D721Med (cell line): ENCODE measurements at regions not wholly inside any gene's neighbourhood (a gene's known extent, or its start where the extent isn't known, plus 50 kb on each side); places are given as distances from the start of the nearest gene placed in this dataset.
A peak's percentile ranks its signal among the peaks of the same experiment; 100 is the strongest.

ENCODE experiments used
- DNase-seq: peaks from one replicate; pipeline ENCODE4 v3.0.0; 2011; ENCODE audit warnings: low spot score; ENCODE audit not compliant: insufficient read length
- FAIRE-seq: peaks from 2 replicates; lab custom pipeline; 2011; peaks lifted over from hg19 to GRCh38; lab: Jason Lieb, UNC
- TF ChIP-seq, protein P1 (sequence below): IDR thresholded peaks from 2 replicates; pipeline ENCODE4 v1.5.1; 2012; ENCODE audit warnings: mild to moderate bottlenecking, control low read depth; ENCODE audit not compliant: insufficient read depth; ENCODE audit errors: missing control alignments

DNA sequence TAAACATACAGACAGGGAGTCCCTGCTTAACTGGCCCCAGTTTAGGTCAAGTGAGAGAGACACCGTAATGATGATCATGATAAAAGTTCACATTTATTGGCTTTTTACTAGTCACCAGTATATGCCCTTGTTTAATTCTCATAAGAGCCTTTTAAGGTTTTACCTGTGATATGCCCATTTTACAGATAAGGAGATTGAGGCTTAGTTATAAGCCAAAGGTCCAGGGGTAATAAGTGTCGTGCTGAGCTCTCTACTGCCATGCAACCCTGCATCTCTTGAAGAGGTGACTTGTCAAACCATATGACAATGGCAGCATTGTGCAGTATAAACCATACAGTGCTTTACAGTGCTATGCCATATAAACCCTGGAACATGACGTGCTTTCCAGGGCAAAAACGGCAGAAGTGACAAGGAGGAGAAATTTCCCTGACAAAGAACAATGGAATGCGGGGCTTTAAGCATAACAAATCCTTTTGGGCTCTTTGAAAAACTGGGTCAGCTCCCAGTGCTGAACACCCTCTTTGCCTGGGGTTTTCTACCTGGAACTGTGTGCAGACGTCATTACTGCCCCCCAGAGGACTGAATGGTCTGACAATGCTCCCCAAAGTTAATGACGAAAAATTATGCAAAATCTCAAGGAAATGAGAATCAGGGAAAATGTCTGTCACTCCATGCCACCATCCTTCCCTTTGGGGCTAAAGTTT lies 59.7 kb upstream of the C14orf132 start:
- DNase-seq (no peak), FAIRE-seq (no peak)
- TF ChIP-seq, protein P1, sequence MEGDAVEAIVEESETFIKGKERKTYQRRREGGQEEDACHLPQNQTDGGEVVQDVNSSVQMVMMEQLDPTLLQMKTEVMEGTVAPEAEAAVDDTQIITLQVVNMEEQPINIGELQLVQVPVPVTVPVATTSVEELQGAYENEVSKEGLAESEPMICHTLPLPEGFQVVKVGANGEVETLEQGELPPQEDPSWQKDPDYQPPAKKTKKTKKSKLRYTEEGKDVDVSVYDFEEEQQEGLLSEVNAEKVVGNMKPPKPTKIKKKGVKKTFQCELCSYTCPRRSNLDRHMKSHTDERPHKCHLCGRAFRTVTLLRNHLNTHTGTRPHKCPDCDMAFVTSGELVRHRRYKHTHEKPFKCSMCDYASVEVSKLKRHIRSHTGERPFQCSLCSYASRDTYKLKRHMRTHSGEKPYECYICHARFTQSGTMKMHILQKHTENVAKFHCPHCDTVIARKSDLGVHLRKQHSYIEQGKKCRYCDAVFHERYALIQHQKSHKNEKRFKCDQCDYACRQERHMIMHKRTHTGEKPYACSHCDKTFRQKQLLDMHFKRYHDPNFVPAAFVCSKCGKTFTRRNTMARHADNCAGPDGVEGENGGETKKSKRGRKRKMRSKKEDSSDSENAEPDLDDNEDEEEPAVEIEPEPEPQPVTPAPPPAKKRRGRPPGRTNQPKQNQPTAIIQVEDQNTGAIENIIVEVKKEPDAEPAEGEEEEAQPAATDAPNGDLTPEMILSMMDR = peak; percentile 23

DNA sequence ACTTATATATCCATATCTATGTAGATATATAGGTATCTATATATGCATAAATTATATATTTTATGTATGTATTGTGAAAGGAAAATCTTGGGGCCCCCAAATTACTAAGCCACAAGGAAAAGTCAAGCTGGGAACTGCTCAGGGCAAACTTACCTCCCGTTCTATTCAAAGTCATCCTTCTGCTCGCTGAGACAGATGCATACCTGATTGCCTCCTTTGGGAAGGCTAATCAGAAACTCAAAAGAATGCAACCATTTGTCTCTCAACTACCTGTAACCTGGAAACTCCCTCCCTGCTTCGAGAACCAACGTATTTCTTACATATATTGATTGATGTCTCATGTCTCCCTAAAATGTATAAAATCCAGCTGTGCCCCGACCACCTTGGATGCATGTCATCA lies 58.8 kb upstream of the C14orf132 start:
- FAIRE-seq = no peak
- no peak for DNase-seq
- TF ChIP-seq, protein P1 = no peak

DNA sequence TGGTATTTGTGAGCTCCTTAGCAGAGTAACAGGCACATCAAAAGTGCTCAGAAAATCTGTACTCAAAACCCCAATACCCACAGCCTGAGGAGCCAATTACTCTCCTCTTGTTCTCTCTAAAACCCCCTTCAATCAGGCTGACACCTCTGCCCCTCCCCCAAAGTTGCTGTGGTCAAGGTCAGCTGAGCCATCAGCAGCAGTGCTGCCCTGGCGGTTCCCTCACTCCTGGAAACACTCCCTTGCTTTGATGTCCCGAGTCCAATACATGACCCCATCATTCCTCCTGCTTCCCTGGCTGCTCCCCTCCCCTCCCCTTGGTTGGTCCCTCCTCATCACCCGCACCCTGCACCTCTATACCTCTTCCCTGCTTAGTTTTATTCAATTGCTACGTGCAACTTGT lies 57.2 kb upstream of the C14orf132 start:
- FAIRE-seq (no peak), DNase-seq (no peak)
- TF ChIP-seq, protein P1 = no peak

DNA sequence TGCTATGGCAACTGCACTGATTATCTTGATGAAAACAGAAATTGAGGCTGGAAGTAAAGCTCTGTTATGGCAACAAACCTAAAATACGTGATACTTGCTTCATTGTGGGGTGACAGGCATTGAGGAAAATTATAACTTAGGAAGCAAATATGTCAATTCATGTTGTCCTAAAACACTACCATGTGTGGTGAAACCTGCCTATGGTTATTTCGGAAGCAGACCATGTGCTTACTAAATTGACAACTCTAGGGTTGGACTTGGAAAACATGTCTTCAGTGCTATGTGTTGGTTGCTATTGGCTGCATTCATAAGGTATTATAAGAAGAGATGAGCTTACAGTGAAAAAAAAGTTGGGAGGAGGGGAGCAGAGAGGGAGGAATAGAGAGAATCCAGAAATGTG lies 55.0 kb upstream of the C14orf132 start:
- TF ChIP-seq, protein P1 = no peak
- no peak for DNase-seq
- FAIRE-seq = no peak
